ENCODE measurements at regions not wholly inside any gene's neighbourhood (a gene's known extent, or its start where the extent isn't known, plus 50 kb on each side); places are given as distances from the start of the nearest gene placed in this dataset.

DNA sequence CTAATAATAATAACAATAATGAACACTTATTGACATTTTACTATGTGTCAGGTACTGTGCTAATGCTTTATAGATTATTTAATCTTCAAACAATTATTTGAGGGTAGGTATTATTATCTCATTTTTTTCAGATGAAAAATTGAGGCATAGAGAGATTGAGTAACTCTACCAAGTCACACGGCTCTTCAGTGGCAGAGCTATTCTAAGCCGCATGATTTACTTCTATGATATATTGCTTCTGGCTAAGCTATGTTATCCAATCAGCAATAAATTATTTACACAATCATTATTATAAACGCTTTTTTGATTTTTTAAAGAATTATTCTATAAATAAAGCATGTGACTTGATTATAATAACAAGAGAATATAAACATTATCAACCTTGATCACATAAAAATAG, 80.0 kb downstream of the TMEM30B start:
- Histone ChIP-seq H3K4me3 (ENCODE audit: low read depth, low read length) (no peak overlapping the region), H3K27me3 (ENCODE audit: control insufficient read depth, insufficient read depth, low read length) (no peaks in the 10 kb centered on the region), H3K36me3 (ENCODE audit: control insufficient read depth, insufficient read depth, low read length) (no peaks in the 10 kb centered on the region)
- no peak for DNase-seq (ENCODE audit: low read depth)
- TF ChIP-seq, protein P1, sequence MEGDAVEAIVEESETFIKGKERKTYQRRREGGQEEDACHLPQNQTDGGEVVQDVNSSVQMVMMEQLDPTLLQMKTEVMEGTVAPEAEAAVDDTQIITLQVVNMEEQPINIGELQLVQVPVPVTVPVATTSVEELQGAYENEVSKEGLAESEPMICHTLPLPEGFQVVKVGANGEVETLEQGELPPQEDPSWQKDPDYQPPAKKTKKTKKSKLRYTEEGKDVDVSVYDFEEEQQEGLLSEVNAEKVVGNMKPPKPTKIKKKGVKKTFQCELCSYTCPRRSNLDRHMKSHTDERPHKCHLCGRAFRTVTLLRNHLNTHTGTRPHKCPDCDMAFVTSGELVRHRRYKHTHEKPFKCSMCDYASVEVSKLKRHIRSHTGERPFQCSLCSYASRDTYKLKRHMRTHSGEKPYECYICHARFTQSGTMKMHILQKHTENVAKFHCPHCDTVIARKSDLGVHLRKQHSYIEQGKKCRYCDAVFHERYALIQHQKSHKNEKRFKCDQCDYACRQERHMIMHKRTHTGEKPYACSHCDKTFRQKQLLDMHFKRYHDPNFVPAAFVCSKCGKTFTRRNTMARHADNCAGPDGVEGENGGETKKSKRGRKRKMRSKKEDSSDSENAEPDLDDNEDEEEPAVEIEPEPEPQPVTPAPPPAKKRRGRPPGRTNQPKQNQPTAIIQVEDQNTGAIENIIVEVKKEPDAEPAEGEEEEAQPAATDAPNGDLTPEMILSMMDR (IDR thresholded peaks at IDR 0.05; ENCODE audit: insufficient read depth, low read length, severe bottlenecking): no peak
- no peak for FAIRE-seq

DNA sequence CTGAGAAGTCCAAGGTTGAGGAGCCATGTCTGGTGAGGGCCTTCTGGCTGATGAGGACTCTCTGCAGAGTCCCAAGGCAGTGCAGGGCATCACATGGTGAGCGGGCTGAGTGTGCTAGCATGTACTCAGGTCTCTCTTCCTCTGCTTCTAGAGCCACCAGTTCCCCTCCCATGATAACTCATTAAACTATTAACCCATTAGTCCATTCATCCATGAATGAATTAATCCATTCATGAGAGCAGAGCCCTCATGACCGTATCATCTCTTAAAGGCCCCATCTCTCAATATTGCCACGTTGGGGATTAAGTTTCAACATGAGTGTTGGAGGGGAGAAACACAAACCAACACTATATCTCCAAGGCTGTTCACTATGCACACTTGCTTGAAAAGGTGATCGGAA, 83.7 kb downstream of the TMEM30B start:
- TF ChIP-seq, protein P1 (IDR thresholded peaks at IDR 0.05; ENCODE audit: insufficient read depth, low read length, severe bottlenecking): no peak
- no peak for FAIRE-seq
- no peak overlapping the region for H3K4me3 ChIP-seq (ENCODE audit: low read depth, low read length)

DNA sequence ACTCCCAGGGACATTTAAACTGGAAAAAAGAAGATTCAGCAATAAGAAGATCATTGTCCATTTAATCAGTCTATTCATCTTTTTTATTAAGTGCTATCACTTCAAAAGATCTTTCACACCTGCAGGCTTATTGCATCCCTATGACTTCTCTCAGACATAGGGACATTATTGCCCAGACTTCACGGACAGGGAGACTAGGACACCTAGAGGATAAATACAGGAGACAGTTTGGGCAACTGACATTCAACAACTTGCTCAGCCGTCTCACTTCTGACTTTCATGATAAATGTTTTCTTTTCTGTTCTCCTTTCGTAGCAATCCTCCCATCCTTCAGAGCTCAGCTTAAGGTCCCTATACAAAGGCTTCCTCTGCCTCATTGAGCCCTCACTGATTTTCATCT, 84.3 kb downstream of the TMEM30B start:
- peak; percentile 68 for FAIRE-seq
- Histone ChIP-seq H3K4me3 (ENCODE audit: low read depth, low read length) (no peak overlapping the region), H3K36me3 (ENCODE audit: control insufficient read depth, insufficient read depth, low read length) (no peaks in the 10 kb centered on the region), H3K27me3 (ENCODE audit: control insufficient read depth, insufficient read depth, low read length) (no peaks in the 10 kb centered on the region)
- DNase-seq (ENCODE audit: low read depth): peak; percentile 25
- TF ChIP-seq, protein P1 (IDR thresholded peaks at IDR 0.05; ENCODE audit: insufficient read depth, low read length, severe bottlenecking): peak; percentile 28

More for the DNA sequence above, 83.7 kb downstream of the TMEM30B start:
- DNase-seq (ENCODE audit: low read depth): no peak
- Histone ChIP-seq H3K36me3 (ENCODE audit: control insufficient read depth, insufficient read depth, low read length) (no peaks in the 10 kb centered on the region), H3K27me3 (ENCODE audit: control insufficient read depth, insufficient read depth, low read length) (no peaks in the 10 kb centered on the region)

DNA sequence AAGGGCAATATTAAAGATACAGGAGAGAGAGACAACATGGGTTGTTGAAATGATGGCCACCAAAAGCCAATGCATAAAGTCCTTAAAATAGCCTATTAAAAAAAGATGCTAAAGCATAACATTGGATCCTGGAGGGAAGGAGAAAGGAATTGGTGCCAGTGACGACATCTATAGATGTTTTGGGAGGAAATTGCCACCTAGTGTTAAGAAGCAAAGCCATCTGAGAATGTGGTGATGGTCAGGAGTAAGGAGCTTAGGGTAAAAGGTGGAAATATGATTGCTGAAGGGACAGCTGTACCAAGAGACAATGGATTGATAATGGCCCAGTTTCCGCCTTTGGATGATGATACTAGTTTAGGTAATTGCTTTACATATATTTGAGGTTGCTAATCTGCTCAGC, 85.1 kb downstream of the TMEM30B start:
- DNase-seq (ENCODE audit: low read depth) (no peak), FAIRE-seq (no peak)
- Histone ChIP-seq H3K36me3 (ENCODE audit: control insufficient read depth, insufficient read depth, low read length) (no peaks in the 10 kb centered on the region), H3K27me3 (ENCODE audit: control insufficient read depth, insufficient read depth, low read length) (no peaks in the 10 kb centered on the region), H3K4me3 (ENCODE audit: low read depth, low read length) (no peak overlapping the region)
- TF ChIP-seq, protein P1 (IDR thresholded peaks at IDR 0.05; ENCODE audit: insufficient read depth, low read length, severe bottlenecking): no peak

DNA sequence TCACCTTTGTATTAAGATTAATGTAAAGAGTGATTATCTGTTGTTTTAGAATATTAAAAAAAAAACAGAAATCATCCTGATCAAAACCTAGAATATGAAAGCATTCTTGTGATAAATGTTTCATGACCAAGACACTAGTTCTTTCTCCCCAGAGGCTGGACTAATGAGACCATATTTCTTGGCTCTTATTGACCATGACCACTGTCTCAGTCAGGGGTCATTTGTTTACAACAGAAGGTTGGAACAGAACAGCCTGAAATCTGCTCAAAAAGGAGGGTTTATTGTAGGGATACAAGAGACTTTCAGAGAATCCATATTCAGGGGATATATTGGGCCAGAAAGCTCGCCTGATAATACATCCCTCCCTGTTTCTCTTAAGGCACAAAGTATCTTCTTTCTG, 87.7 kb downstream of the TMEM30B start:
- TF ChIP-seq, protein P1 (IDR thresholded peaks at IDR 0.05; ENCODE audit: insufficient read depth, low read length, severe bottlenecking): no peak
- Histone ChIP-seq H3K36me3 (ENCODE audit: control insufficient read depth, insufficient read depth, low read length) (no peaks in the 10 kb centered on the region), H3K4me3 (ENCODE audit: low read depth, low read length) (no peak overlapping the region), H3K27me3 (ENCODE audit: control insufficient read depth, insufficient read depth, low read length) (no peaks in the 10 kb centered on the region)
- FAIRE-seq: no peak
- DNase-seq (ENCODE audit: low read depth): no peak

DNA sequence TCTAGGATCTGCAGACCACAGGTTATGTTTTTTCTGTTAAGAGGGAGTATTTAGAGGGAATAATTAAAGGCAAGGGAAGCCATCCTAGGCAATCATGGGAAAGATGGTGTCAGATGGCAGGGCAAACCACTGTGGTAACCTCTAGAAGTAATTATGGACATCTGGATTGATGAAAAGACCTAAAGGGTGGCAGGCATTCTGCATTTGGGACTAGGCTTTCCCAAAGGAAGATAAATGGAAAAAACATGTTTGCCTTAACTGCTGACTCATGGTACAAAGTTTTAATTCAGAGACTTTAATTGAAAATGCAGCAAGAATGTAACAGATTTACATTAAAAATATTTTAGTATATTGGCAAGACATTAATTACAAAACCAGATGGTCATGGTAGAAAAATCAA, 88.1 kb downstream of the TMEM30B start:
- no peaks in the 10 kb centered on the region for H3K27me3 ChIP-seq (ENCODE audit: control insufficient read depth, insufficient read depth, low read length)
- H3K4me3 ChIP-seq (ENCODE audit: low read depth, low read length): no peak overlapping the region
- TF ChIP-seq, protein P1 (IDR thresholded peaks at IDR 0.05; ENCODE audit: insufficient read depth, low read length, severe bottlenecking): no peak
- no peak for DNase-seq (ENCODE audit: low read depth)
- no peak for FAIRE-seq
- H3K36me3 ChIP-seq (ENCODE audit: control insufficient read depth, insufficient read depth, low read length): no peaks in the 10 kb centered on the region
